ENCODE measurements at regions not wholly inside any gene's neighbourhood (a gene's known extent, or its start where the extent isn't known, plus 50 kb on each side); places are given as distances from the start of the nearest gene placed in this dataset.

GRCh38 chr2:176687944-176688343, 418.7 kb downstream of the MTX2 start:
- no peak for DNase-seq

- no peak for DNase-seq
Observed at GRCh38 chr2:176689711-176690110, 420.5 kb downstream of the MTX2 start.

GRCh38 chr2:176691471-176691870, 422.2 kb downstream of the MTX2 start:
- no peak for DNase-seq

- DNase-seq = no peak
Observed at GRCh38 chr2:176692533-176692932, 423.3 kb downstream of the MTX2 start.

DNA sequence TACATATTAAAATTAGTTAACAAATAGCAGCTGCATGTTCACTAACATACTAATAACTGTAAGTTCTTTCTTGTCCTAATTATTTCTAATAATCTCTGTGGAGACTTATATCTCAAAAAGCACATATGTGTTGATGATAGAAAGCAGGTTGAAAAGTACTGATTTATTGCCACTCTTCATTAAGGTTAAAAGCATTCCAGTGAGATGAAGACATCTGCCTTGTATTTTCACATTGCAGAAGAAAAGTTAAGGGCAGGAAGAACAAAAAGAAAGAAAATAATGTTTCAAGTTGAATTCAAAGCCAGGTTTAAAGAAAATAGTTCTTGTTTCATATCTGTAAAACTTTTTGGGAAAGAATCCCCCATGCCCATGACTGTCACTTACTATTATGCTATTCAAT, 429.9 kb downstream of the MTX2 start:
- DNase-seq = no peak

DNA sequence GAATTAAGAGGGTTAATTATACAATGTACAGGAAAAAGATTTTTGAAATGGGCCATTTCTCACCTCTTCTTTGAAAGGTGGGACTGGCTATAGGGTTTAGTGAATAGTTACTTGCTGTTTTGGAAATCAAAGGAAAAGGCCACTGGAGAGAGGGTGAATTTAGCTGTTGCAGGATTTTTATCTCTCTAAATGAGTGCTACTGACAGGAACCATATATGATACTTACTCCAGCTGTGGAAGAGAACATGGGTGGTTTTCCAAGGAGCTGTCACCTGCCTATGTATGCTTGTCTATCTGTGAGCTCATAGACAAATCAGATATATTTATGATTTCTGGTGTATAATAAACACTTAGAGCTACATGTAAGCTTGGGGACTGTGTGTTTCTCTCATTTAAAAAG, 430.4 kb downstream of the MTX2 start:
- DNase-seq = no peak

DNA sequence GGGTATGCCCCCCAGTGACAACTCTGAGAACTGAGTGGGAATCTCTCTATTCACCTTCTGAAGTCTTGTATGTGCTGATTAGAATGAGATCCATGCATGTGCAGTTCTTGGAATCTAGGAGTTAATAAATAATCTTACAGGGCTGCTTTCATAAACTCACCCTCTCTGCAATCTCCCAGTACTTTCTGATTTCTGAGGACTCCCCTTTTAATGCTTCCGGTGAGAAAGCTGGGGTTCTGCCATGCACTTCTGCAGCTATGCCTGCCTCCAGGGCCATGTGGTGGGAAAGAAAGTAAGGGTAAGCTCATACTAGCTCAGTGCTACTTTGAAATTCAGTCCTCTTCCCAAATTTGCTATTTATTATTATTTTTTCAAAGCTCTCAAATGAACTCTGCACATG, 432.9 kb downstream of the MTX2 start:
- DNase-seq = no peak

GRCh38 chr2:176704282-176704858, 435.1 kb downstream of the MTX2 start:
- no peak for DNase-seq

DNA sequence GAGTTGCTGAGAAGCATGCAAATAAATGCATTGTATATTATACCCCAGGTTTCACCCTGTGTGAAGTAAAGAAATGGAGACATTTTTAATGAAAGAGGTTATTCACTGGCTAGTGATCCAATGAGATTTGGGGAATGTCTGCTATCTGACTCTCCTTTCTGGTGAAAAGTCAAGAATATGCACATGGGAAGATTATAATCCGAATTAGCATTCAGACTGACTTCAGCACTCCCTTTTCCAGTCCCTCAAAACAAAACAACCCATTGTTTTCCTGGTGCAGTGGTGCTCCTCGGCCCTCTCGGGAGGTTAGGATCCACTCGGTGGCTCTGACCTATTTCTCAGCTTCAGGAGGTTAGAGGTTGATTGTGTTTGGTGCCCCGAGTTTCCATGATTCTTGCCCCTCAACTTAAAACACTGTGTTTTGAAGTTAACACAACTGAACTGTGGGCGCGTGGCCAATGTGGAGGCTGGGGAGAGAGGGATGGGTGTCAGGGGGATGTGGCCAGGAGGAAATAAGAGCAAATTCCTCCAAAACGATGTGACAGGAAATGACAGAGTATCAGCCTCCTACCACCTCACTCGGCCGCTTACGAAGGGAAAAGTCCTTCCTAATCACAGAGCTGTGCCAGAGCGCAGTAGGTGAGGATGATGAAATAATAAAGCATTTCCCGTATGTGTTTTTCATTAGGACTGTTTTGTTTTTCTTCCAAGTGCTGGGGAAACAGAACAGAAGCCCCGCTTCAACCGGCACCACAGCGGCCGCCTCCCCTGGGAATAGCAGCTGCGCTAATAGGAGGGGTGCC, 440.1 kb downstream of the MTX2 start:
- no peak for DNase-seq

GRCh38 chr2:176709991-176710390, 440.7 kb downstream of the MTX2 start:
- no peak for DNase-seq

DNA sequence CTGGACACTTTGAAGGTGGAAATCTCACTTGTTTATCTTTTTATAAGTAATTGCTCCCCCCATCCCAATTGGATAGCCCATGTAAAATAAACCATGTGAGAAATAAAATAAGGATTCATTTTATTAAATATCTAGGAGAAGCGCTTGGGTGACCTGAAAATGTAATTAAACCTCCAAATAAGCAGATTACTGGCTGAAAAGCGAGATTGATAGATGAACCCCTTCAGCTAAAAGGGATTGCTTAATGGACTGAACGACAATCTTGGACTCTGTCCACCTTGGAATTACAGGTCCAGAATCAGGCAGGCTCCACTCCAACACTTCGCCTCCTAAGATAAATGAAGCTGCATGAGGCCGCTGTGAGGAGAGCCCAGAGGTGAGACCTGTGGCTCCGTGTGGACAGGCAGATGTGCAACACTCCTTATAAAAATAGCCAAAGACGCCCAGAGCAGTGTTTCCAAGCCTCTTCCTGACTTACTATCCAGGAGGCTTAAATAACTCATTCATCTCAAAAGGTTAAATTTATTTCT, 441.5 kb downstream of the MTX2 start:
- DNase-seq = no peak

DNA sequence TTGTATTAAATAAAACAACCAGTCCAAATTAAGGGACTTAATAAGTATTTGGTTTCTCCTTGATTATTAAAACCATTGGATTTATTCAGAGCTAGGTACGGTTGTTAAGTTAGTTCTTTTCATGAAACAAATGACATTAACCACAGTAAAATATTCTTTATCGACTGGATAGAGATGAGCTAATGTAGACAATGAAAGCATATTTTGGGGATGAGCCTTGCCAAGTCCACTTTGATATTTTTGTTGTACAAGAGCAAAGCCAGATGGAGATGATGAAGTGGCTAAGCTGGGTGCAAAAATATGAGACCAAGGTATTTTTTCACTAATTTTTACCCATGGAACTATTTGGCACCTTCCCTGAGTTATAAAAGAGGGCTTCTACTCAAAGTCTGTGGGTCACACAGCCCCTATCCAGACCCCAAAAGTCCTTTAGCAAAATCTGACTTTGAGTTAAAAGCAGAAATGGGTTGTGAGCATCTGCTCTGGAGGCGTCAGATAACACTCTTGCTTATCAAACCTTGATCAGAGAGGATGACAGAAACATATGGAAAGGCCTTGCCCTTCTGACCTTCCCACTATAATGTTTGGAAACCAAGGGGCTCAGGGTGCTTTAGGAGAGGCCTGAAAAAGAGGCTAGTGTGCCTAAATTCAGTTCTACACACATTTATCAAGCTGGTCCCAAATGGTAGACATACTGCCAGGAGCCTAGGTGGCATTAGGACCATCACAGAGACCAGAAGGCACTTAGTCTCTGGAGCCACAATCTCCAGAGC, 456.8 kb downstream of the MTX2 start:
- DNase-seq = no peak

DNA sequence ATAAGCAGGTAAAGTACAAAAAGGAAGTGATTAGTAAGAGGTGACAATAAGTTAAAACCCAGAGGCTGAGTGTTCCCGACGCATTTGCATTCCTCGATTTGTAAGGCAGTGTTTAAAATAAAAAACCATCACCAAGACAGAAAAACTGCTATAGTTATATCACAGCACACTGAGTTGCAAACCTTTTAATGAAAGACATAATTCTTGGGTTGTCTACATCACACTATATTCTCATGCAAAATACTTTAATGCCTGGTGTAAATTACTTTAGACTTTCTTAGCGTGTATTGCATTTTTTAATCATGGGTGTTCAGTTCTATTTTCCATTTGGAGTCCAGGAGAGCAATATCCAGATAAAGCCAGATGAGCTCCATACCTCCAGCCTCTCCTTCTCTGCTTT, 458.5 kb downstream of the MTX2 start:
- no peak for DNase-seq

- DNase-seq = peak; percentile 87
Observed at GRCh38 chr2:176729706-176730569, 460.7 kb downstream of the MTX2 start.

DNA sequence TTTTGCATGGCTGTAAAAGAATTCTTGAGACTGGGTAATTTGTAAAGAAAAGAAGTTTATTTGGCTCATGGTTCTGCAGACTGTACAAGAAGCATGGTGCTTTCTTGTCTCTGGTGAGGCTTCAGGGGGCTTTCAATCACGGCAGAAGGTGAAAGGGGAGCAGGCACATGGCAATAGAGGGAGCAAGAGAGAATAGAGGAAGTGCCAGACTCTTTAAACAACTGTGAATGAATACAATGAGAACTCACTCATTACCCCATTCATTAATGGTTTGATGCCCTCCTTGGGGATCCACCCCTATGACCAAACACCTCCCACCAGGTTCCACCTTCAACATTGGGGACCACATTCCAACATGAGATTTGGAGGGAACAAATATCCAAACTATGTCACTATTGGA, 463.5 kb downstream of the MTX2 start:
- no peak for DNase-seq

DNA sequence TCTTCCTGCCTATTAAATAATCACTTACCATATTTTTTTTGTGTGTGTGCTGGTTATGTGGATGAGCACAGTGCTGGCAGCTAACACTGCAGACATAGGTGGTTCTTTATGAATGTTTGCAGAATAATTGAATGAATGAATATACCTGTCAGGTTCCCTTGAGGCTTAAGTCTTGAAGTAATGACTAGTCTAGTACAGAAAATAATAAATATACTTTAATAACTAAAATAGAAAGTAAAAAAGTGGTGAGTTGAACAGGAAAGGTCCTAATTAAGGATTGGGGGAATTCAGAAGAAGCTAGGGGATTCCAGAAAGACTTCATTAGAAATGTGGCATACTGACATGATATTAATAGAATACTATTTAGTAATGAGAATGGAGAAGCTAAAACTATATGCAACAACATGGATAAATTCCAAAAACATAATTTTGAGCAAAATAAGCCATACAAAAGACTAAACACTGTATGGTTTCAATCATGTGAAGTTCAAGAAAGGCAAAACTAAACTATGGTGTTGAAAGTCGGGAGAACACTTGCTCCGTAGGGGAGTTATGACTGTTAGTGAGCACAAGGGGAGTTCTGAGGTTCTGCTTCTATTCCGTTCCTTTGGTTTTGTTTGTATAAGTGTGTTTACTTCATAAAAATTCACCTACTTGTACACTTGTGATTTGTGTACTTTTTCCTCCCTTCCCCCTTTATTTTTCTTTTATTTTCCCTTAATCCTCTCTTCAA, 464.6 kb downstream of the MTX2 start:
- no peak for DNase-seq

DNA sequence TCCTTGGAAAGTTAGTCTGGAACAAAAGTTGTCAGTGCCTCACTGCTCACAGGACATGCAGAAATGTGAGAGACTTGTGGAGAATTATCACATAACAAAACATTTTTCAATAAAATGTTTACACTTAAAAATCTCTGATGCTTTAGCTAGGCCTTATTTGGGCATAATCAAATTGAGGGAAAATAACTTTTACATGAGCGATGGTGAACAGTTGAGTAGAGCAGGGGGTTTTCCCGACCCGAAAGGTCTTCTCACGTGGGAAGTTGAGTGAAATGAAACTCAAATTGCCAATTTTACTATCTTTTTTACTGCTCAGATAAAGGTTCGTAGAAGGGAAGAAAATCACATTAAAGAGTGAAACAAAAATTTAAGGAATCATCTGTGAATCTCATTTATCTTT, 465.6 kb downstream of the MTX2 start:
- no peak for DNase-seq

GRCh38 chr2:176742271-176742670, 470.3 kb upstream of the HNRNPA3 start:
- no peak for DNase-seq

DNA sequence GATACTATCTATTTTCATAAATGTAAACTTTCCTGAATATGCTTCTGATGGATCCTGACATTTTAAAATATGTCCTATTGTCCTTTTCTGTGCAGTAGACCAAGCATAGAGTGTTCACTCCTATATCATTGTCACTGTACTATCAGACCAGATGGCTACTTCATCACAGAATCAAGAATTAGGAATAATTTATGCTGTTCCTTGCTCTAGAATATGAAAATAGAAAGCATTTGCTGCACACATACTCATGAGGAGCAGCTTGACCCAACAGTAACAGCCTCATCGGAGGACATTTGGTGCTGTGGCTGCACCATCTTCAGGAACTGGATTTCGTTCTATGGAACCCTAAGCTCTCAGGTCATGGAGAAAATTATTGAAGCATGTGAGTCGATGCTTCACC, 468.9 kb upstream of the HNRNPA3 start:
- no peak for DNase-seq

- no peak for DNase-seq
Observed at GRCh38 chr2:176744146-176744545, 468.4 kb upstream of the HNRNPA3 start.

DNA sequence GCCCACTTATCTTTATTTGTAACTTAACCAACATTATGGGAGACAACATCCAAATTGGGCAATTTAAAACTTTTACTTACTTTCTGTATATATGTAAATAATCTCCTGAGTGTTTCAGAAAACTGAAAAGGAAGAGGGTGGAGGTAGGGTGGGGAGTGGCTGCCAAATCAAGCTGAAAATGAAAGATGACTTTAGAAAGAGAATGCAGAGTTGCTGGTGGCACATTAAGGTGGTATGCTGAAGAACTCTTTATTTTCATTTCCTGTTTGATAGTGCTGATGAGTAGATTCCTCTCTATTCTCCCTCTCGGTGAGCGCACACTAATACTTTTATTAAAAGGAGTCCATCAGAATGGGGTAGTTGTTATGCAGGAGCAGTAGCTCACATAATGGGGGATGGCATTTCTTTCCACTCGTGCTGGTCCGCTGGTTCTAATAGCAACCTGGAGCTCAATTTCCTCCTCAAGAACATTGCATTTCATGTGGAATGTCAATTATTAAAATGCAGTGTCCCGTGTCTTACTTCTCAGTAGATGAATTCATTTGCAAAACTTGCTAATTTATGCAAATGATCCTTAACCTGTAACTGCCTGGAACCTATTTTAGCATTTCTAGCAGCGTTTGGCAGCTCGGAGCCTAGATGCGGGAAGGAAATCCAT, 466.9 kb upstream of the HNRNPA3 start:
- DNase-seq = no peak

GRCh38 chr2:176746411-176746810, 466.2 kb upstream of the HNRNPA3 start:
- no peak for DNase-seq
